HAP-1 (cell line): ENCODE measurements at regions not wholly inside any gene's neighbourhood (a gene's known extent, or its start where the extent isn't known, plus 50 kb on each side); places are given as distances from the start of the nearest gene placed in this dataset.
A peak's percentile ranks its signal among the peaks of the same experiment; 100 is the strongest.

Experiments
- DNase-seq, 2 experiments: peaks; one replicate each; pipeline ENCODE4 v3.0.0-alpha.2; 2016 to 2020; ENCODE audit warnings: low spot score in 2 of 2
- H3K27me3 ChIP-seq: fragments of 250-450 bp; sonication (Bioruptor Pico); 2 replicates; pipeline ENCODE4 v1.5.1; 2020; ENCODE audit warnings: low read depth, mild to moderate bottlenecking, moderate library complexity
- H3K36me3 ChIP-seq: fragments of 250-450 bp; sonication (Bioruptor Pico); replicated peaks from 2 replicates; pipeline ENCODE4 v1.5.1; 2020; ENCODE audit warnings: mild to moderate bottlenecking
- H3K4me1 ChIP-seq: fragments of 250-450 bp; sonication (Bioruptor Pico); 2 replicates; pipeline ENCODE4 v1.5.1; 2020; ENCODE audit warnings: mild to moderate bottlenecking
- H3K4me3 ChIP-seq: fragments of 250-450 bp; sonication (Bioruptor Pico); 2 replicates; pipeline ENCODE4 v1.5.1; 2020; ENCODE audit warnings: mild to moderate bottlenecking, moderate library complexity
- H3K9me3 ChIP-seq: fragments of 250-450 bp; sonication (Bioruptor Pico); 2 replicates; pipeline ENCODE4 v1.5.1; 2020; ENCODE audit warnings: mild to moderate bottlenecking, moderate library complexity
- in situ Hi-C: fragments of 300-500 bp; cut with MboI; formaldehyde crosslinking; loops from 3 replicates; pipeline ENCODE4 v1.14.3; 2020; ENCODE audit warnings: low sequenced_read_pairs, inconsistent platforms, mixed read lengths

DNA sequence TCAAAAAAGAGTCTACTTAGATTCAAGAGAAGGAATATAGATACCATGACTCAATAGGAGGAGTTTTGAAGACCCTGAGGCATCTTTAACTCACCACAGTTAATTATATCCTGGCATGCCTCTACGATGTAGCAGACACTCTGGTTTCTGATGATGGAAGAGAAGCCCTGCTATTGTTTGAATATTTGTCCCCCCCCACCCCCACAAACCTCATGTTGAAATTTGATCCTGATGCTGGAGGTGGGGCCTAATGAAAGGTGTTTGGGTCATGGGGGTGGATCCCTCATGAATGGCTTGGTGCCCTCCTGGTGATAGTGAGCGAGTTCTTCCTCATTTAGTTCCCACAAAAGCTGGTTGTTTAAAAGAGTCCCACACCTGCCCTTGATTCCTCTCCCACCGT, 147.9 kb upstream of the TBCA start:
- DNase-seq = no peak
- in situ Hi-C loops = no loop called here
- no peaks in the 10 kb centered on the region for H3K36me3 ChIP-seq
- H3K4me3 ChIP-seq = no peak overlapping the region
- no peaks in the 10 kb centered on the region for H3K9me3 ChIP-seq
- H3K27me3 ChIP-seq = peaks cover 14% of the 10 kb centered on the region
- H3K4me1 ChIP-seq = no peaks in the 10 kb centered on the region

DNA sequence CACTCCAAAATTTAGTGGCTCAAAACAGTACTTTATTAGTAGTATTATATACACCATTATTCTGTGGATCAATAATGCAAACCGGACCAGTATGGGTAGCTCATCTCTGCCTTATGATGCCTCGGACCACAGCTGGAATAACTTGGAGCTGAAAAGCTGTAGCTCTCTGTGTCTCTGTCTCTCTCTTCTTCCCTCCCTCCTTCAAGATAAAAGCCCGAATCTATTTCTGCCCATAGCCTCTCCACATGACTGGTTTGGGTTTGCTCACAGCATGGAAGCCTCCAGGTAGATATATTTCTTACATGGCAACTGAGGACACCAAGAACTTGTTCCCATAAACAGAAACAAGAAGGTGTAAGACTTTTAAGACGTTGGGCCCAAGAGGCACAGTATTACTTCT, 147.5 kb upstream of the TBCA start:
- H3K9me3 ChIP-seq = no peaks in the 10 kb centered on the region
- no peak for DNase-seq
- no peak overlapping the region for H3K4me3 ChIP-seq
- no peaks in the 10 kb centered on the region for H3K4me1 ChIP-seq
- in situ Hi-C loops = no loop called here
- H3K27me3 ChIP-seq = peaks cover 14% of the 10 kb centered on the region
- no peaks in the 10 kb centered on the region for H3K36me3 ChIP-seq

DNA sequence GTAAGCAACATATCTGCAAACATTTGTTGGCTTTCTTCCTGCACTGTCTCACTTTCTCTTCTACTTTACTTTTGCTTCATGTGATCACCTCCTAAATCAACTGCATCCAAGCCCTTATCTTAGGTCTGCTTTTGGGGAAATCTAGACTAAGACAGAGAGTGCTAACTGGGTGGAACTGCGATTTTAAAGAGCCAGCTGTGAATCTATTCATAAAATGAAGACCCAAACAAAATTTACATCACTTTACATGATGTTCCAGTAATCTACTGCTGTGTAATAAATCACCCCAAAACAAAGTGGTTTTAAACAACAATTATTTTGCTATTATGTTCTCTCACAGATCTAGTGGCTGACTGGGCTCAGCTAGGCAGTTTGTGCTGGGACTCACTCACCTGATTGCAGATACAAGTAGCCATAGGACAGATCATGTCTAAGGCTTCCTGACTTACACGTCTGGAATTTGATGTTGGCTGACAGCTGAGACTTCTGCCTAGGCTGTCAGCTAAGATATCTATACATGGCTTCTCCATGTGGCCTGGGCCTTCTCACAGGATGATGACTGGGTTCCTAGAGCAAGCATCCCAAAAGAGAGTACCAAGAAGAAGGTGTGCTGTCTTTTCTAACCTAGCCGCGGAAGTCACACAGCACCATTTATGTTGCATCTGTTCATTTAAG, 145.1 kb upstream of the TBCA start:
- Histone ChIP-seq H3K9me3 (no peaks in the 10 kb centered on the region), H3K4me3 (no peak overlapping the region), H3K4me1 (no peaks in the 10 kb centered on the region), H3K36me3 (no peaks in the 10 kb centered on the region), H3K27me3 (peaks cover 10% of the 10 kb centered on the region)
- no peak for DNase-seq
- in situ Hi-C loops = no loop called here

DNA sequence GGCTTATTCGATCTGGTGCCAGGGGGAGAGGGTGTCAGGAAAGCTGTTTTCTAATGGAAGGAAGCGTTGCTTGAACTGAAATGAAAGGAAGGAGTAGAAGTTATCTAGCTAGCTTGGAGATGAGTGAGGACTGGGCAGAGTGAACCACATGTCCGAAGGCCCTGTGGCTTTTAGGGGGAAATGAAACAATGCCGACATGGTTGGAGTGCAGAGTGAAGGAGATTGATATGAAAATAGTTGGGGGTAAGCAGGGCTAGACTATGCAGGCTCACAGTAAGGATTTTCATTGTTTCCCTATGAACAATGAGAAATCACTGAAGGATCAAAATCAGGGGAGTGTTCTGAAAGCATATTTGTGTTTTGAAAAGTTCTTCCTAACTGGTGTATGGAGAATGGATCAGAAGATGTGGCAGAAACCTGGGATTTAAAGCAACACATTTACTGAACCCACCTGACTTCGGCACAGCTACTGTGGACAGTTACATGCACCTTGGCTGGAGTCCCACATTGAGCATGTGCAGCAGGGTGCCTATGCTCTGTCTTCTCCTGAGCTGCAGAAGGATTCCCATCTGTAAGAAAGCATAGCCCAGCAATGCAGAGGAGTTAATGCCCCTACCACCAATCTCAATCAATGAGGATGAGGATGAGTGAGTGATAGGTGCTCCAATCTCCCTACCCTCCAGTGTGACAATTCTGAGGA, 144.4 kb upstream of the TBCA start:
- Histone ChIP-seq H3K9me3 (no peaks in the 10 kb centered on the region), H3K36me3 (no peaks in the 10 kb centered on the region), H3K27me3 (peaks cover 10% of the 10 kb centered on the region), H3K4me1 (no peaks in the 10 kb centered on the region), H3K4me3 (no peak overlapping the region)
- DNase-seq = no peak
- in situ Hi-C loops = no loop called here

DNA sequence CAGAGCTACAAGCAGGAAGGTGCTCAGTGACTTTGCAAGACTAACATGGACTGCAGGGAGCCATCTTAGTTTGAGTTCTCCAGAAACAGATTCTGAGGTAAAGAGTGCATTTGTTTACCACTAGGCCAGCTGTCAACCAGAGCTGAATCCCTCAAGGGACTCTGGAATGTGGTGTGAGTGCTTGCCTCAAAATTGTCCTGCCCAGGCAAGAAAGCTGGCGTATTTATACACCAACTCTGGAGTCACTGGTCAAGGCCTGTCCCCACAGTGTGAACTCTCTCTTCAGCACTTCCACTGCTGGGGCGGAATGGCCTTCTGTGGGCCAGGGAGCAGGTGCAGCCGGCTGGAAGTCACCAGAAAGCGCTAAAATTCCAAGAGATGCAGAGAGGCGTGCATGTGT, 139.2 kb upstream of the TBCA start:
- Histone ChIP-seq H3K27me3 (peaks cover 10% of the 10 kb centered on the region), H3K4me1 (peaks cover 9% of the 10 kb centered on the region), H3K36me3 (no peaks in the 10 kb centered on the region), H3K9me3 (no peaks in the 10 kb centered on the region; the same call in 1 of the 2 replicates), H3K4me3 (no peak overlapping the region)
- no peak for DNase-seq
- in situ Hi-C loops = no loop called here

DNA sequence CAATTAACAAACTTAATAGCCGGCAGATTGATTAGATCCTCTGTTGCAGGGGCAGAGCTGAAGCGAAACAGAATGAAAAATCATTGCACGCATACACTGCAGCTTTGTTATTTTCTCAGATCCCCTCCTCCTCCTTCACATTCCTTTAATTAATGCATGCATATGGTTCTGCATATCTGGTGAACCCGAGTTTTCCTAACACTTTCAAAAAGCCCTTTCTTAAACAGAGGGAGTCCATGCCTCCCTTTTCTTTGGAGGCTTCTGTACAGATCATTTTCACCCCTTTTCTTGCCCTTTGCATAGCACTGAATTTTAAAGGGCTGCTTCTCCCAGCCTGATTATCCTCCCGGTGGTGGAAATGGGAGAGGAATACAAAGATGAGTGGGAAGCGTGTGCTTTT, 136.6 kb upstream of the TBCA start:
- no peaks in the 10 kb centered on the region; the same call in 1 of the 2 replicates for H3K9me3 ChIP-seq
- no peaks in the 10 kb centered on the region for H3K36me3 ChIP-seq
- H3K4me1 ChIP-seq = peaks cover 9% of the 10 kb centered on the region
- no peaks in the 10 kb centered on the region for H3K27me3 ChIP-seq
- in situ Hi-C loops = no loop called here
- no peak for DNase-seq
- no peak overlapping the region for H3K4me3 ChIP-seq

DNA sequence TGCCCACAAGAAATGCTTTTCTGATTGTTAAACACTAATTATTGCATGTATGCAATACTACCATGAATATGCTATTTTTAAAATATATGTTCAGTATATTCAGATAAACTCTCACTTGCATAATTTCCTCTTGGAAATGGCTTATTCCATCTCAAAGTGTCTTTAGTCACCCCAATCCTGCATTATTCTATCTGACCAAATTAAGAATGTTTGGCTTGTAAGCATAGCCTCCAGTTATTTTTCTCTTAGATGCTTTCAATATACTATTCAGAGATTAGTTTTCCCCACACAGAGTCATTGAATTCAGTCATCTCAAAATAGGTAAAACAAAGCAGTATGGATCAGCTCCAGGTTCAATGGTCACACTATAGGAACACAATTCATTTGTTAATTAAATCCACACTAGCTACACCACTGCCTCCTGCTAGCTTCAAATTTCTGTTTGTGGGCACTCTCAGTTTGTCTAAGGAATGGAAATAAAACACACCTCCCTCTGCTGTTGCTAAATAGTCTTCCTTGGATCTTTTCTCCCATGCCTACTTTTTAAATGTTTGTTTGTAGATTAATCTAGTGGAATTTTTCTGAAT, 134.6 kb upstream of the TBCA start:
- no peak overlapping the region for H3K4me3 ChIP-seq
- no peaks in the 10 kb centered on the region for H3K36me3 ChIP-seq
- no peaks in the 10 kb centered on the region for H3K27me3 ChIP-seq
- in situ Hi-C loops = no loop called here
- H3K4me1 ChIP-seq = peaks cover 9% of the 10 kb centered on the region
- DNase-seq = peak in 1 of 2 experiments; percentile 39
- no peaks in the 10 kb centered on the region; the same call in 1 of the 2 replicates for H3K9me3 ChIP-seq

DNA sequence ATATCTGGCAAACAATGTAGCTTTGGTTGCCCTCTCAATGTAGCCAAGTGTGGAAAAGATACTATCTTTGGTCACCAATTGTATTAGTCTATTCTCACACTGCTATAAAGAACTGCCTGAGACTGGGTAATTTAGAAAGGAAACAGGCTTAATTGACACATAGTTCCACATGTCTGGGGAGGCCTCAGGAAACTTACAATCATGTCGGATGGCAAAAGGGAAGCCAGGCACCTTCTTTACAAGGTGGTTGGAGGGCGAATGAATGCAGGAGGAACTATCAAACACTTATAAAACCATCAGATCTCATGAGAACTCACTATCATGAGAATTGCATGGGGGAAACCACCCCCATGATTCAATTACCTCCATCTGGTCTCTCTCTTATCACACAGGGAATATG, 133.1 kb upstream of the TBCA start:
- DNase-seq = peak in 1 of 2 experiments; percentile 9
- in situ Hi-C loops = no loop called here
- Histone ChIP-seq H3K4me3 (no peak overlapping the region), H3K9me3 (no peaks in the 10 kb centered on the region; the same call in 1 of the 2 replicates), H3K36me3 (no peaks in the 10 kb centered on the region), H3K27me3 (no peaks in the 10 kb centered on the region), H3K4me1 (peaks cover 9% of the 10 kb centered on the region)

DNA sequence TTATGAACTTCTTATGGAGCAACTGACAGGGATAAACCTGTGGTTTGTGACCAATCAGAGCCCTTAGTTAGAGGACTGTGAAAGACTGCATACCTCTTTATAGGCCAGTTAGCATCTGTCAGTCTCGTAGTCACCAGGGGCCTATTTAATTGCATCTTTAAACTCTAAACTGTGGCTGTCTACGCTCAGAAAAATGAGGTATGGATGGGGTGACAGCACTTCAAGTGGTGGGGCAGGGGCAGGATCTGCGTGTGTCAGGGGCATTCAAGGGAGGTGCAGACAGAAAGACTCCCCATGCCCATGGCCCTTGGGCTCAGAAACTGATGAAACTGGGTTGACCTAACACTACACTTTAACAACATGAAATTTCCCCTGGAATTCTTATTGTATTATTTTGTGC, 132.6 kb upstream of the TBCA start:
- Histone ChIP-seq H3K9me3 (no peaks in the 10 kb centered on the region), H3K27me3 (no peaks in the 10 kb centered on the region), H3K4me1 (peaks cover 9% of the 10 kb centered on the region), H3K36me3 (no peaks in the 10 kb centered on the region), H3K4me3 (no peak overlapping the region)
- no peak for DNase-seq
- in situ Hi-C loops = no loop called here

DNA sequence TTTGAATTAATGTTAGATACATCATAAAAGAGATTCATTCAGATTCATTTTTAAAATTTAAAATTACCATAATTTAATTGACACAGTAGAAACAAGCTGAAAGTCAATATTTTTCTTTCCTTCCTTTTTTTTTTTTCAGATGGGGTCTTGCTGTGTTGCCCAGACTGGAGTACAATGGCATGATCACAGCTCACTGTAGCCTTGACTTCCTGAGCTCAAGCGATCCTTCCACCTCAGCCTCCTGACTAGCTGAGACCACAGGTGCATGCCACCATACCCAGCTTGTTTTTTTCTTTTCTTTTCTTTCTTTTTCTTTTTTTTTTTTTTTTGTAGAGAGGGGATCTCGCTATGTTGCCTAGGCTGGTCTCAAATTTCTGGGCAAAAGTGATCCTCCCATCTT, 131.6 kb upstream of the TBCA start:
- H3K4me3 ChIP-seq = no peak overlapping the region
- no peaks in the 10 kb centered on the region for H3K9me3 ChIP-seq
- H3K27me3 ChIP-seq = no peaks in the 10 kb centered on the region
- in situ Hi-C loops = no loop called here
- DNase-seq = no peak
- peaks cover 9% of the 10 kb centered on the region for H3K4me1 ChIP-seq
- no peaks in the 10 kb centered on the region for H3K36me3 ChIP-seq

DNA sequence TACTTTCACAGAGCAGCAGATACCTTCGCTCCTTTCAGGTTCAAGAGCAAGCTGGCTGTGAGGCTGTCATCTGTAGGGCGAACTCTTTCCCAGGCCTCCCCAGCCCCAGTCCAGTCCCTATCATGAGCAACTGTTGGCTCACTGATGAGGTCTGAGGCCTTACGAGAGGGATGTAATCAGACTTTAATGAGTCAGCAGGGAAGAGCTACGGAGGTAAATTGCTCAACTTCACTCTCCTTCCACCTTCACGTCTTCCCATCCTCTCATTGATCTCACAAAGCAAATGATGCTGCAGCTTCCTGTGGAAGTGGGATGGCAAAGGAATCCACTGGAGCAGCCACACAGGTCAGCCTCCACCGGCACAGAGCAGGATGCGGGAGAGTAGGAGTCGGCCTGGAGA, 130.7 kb upstream of the TBCA start:
- no peaks in the 10 kb centered on the region for H3K36me3 ChIP-seq
- in situ Hi-C loops = no loop called here
- DNase-seq = no peak

DNA sequence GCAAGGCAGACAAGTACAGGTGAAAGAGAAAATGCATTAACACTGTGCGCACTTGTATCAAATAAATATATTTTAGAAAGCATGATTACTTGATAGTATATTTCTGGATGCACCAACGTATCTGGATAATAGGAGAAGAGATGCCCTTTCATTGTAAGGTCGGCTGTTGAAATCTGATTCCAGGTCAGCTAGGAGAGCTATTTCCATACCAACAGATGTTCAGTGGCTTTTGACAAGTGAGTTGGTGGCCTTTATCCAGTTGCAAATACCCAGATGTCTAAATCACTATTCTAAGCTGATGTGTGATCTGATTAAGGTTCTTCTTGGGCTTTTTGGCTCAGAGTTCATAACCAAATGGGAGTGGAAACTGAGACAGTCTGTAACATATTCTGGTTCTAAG, 128.2 kb upstream of the TBCA start:
- H3K27me3 ChIP-seq = no peaks in the 10 kb centered on the region
- H3K4me3 ChIP-seq = no peak overlapping the region
- no peak for DNase-seq
- no peaks in the 10 kb centered on the region for H3K9me3 ChIP-seq
- no peaks in the 10 kb centered on the region for H3K4me1 ChIP-seq
- in situ Hi-C loops = no loop called here
- no peaks in the 10 kb centered on the region for H3K36me3 ChIP-seq

More for the DNA sequence above, 130.7 kb upstream of the TBCA start:
- H3K4me1 ChIP-seq = peaks cover 9% of the 10 kb centered on the region
- no peaks in the 10 kb centered on the region for H3K27me3 ChIP-seq
- no peaks in the 10 kb centered on the region for H3K9me3 ChIP-seq
- no peak overlapping the region for H3K4me3 ChIP-seq

DNA sequence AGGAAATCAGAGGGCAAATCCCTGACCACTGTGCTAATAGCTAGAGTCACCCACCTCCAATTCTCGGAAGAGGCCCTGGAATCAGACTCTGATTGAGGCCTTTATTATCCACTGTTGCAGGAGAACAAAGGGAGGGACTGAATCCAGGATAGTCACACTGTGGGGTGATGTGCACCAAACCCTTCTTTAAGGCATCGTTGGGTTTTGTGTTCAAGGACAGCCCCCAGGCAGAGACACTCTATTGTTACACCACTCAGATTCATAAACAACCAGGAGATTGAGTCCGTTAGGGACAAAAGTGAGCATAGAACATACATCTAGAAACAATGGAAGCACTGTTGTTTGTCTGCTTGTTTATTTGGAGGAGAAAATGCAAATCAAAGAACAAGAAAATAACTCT, 124.6 kb upstream of the TBCA start:
- in situ Hi-C loops = no loop called here
- no peak for DNase-seq
- no peaks in the 10 kb centered on the region for H3K36me3 ChIP-seq
- H3K27me3 ChIP-seq = no peaks in the 10 kb centered on the region
- H3K4me1 ChIP-seq = no peaks in the 10 kb centered on the region
- no peaks in the 10 kb centered on the region for H3K9me3 ChIP-seq
- no peak overlapping the region for H3K4me3 ChIP-seq

DNA sequence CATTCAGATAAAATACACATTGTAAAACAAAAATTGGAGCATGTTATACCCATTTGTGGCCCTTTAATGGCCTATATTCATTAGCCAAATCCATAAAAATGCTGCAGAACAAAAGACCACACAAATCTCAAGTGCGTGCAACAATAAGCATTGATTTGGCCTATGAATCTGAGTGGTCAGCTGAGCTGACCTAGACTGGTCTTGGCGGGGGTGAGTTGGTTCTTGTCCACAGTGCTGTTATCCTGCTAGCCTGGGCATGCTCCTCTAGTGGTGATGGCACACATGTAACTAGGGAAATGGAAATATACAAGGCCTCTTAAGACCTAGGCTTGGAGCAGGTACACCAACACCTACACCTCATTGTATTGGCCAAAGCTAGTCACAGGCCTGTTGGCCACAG, 122.2 kb upstream of the TBCA start:
- DNase-seq = no peak
- H3K27me3 ChIP-seq = no peaks in the 10 kb centered on the region
- in situ Hi-C loops = no loop called here

More for the DNA sequence above, 122.2 kb upstream of the TBCA start:
- no peaks in the 10 kb centered on the region; the same call in 1 of the 2 replicates for H3K9me3 ChIP-seq
- no peaks in the 10 kb centered on the region for H3K4me1 ChIP-seq
- H3K4me3 ChIP-seq = no peak overlapping the region
- H3K36me3 ChIP-seq = no peaks in the 10 kb centered on the region
